Endothelial cell of umbilical vein (primary cell): ENCODE measurements at regions not wholly inside any gene's neighbourhood (a gene's known extent, or its start where the extent isn't known, plus 50 kb on each side); places are given as distances from the start of the nearest gene placed in this dataset.

Experiments
- BruUV-seq: library from RNA; stranded (reverse); fragments of 400-500 nt; replicated peaks from 2 replicates; lab custom pipeline; 2021; lab: Mats Ljungman, UMichigan
- CTCF ChIA-PET: fragments of 300-600, 350-600 bp; sonication (Branson Sonifier 250); formaldehyde crosslinking; loops from one replicate; lab custom pipeline; 2021; ENCODE audit warnings: antibody characterized with exemption, inconsistent platforms; lab: Charles Lee
- POLR2A ChIA-PET: fragments of 300-600, 350-600 bp; sonication (Branson Sonifier 250); formaldehyde crosslinking; loops from one replicate; lab custom pipeline; 2021; ENCODE audit warnings: antibody characterized with exemption, inconsistent platforms; lab: Charles Lee
- DNase-seq: peaks from one replicate; pipeline ENCODE4 v3.0.0-alpha.2; 2011; ENCODE audit warnings: low read depth, low spot score
- FAIRE-seq: peaks from 2 replicates; lab custom pipeline; 2011; peaks lifted over from hg19 to GRCh38; lab: Jason Lieb, UNC
- H2AFZ ChIP-seq: 2 replicates; pipeline ENCODE4 v1.6.0; 2012; ENCODE audit warnings: low read depth, low read length, control low read depth, inconsistent platforms
- H3K27ac ChIP-seq: 2 replicates; pipeline ENCODE4 v1.5.1; 2011; ENCODE audit warnings: low read depth, mild to moderate bottlenecking, control low read depth, low read length, moderate library complexity; ENCODE audit not compliant: insufficient read depth
- H3K27me3 ChIP-seq, 2 experiments: 2 replicates each; pipeline versions ENCODE4 v1.6.0 to v1.6.1; 2011; ENCODE audit warnings: low read length in 2 of 2, mixed read lengths in 1 of 2; ENCODE audit not compliant: control insufficient read depth in 2 of 2, insufficient read depth in 2 of 2
- H3K36me3 ChIP-seq, 2 experiments: 2 replicates in 1 of 2; 3 replicates in 1 of 2; pipeline ENCODE4 v1.5.1; 2011; ENCODE audit warnings: low read length in 2 of 2, mild to moderate bottlenecking in 1 of 2, moderate library complexity in 1 of 2; ENCODE audit not compliant: control insufficient read depth in 2 of 2, insufficient read depth in 2 of 2; ENCODE audit errors: extremely low read depth in 1 of 2
- H3K4me1 ChIP-seq: 3 replicates; pipeline ENCODE4 v1.5.1; 2011; ENCODE audit warnings: mild to moderate bottlenecking, low read length; ENCODE audit not compliant: control insufficient read depth, insufficient read depth; ENCODE audit errors: extremely low read depth
- H3K4me2 ChIP-seq: 2 replicates; pipeline ENCODE4 v1.6.1; 2011; ENCODE audit warnings: low read length, control low read depth, mixed read lengths; ENCODE audit not compliant: insufficient read depth
- H3K4me3 ChIP-seq, 3 experiments: fragments of 200-600 bp in 1 of 3; sonication (generic), shearing (Covaris generic) in 1 of 3; replicated peaks in 1 of 3; 2 replicates each; pipeline ENCODE4 v1.5.1; 2011 to 2016; ENCODE audit warnings: control low read depth in 3 of 3, low read length in 3 of 3, mild to moderate bottlenecking in 2 of 3, inconsistent platforms in 1 of 3, low read depth in 1 of 3, moderate library complexity in 1 of 3; ENCODE audit not compliant: insufficient read depth in 1 of 3
- H3K79me2 ChIP-seq: 2 replicates; pipeline ENCODE4 v1.6.0; 2012; ENCODE audit warnings: low read length, inconsistent platforms; ENCODE audit not compliant: control insufficient read depth, insufficient read depth
- H3K9ac ChIP-seq: replicated peaks from 2 replicates; pipeline ENCODE3; 2011; ENCODE audit warnings: low read length, control low read depth; ENCODE audit not compliant: insufficient read depth; ENCODE audit errors: extremely low read depth
- H3K9me1 ChIP-seq: replicated peaks from 3 replicates; pipeline ENCODE4 v1.6.0; 2011; ENCODE audit warnings: mild to moderate bottlenecking, low read length; ENCODE audit not compliant: control insufficient read depth, insufficient read depth; ENCODE audit errors: extremely low read depth
- H3K9me3 ChIP-seq: replicated peaks from 2 replicates; pipeline ENCODE4 v1.5.1; 2012; ENCODE audit warnings: low read length, inconsistent platforms; ENCODE audit not compliant: control insufficient read depth, insufficient read depth
- H4K20me1 ChIP-seq: replicated peaks from 2 replicates; pipeline ENCODE3; 2011; ENCODE audit warnings: mild to moderate bottlenecking, low read length; ENCODE audit not compliant: control insufficient read depth, insufficient read depth; ENCODE audit errors: extremely low read depth
- CTCF ChIP-seq, 2 donors: IDR thresholded peaks; 1 replicate in 1 of 2; 2 replicates in 1 of 2; pipeline ENCODE4 v1.5.1; 2011; ENCODE audit warnings: low read length in 2 of 2, mild to moderate bottlenecking in 2 of 2, moderate library complexity in 2 of 2, control low read depth in 1 of 2, inconsistent platforms in 1 of 2, low read depth in 1 of 2; ENCODE audit not compliant: insufficient read depth in 1 of 2; ENCODE audit errors: extremely low read depth in 1 of 2
- EZH2 ChIP-seq: IDR thresholded peaks from 2 replicates; pipeline ENCODE4 v1.6.1; 2012; ENCODE audit warnings: borderline replicate concordance, low read depth, mild to moderate bottlenecking, moderate library complexity, low read length, inconsistent platforms; ENCODE audit not compliant: severe bottlenecking
- FOS ChIP-seq: IDR thresholded peaks from 2 replicates; pipeline ENCODE4 v1.6.1; 2011; ENCODE audit warnings: mild to moderate bottlenecking, low read length, moderate library complexity, borderline replicate concordance; ENCODE audit not compliant: insufficient read depth
- GATA2 ChIP-seq: IDR thresholded peaks from 2 replicates; pipeline ENCODE4 v1.7.0; 2011; ENCODE audit warnings: low read depth, mild to moderate bottlenecking, moderate library complexity, mixed read lengths, low read length; ENCODE audit not compliant: insufficient read length, insufficient read depth
- JUN ChIP-seq: IDR thresholded peaks from 2 replicates; pipeline ENCODE4 v1.6.1; 2011; ENCODE audit warnings: borderline replicate concordance, low read depth; ENCODE audit not compliant: insufficient read length, insufficient read depth
- MAX ChIP-seq: IDR thresholded peaks from 2 replicates; pipeline ENCODE4 v1.6.1; 2011; ENCODE audit not compliant: insufficient read depth, insufficient read length
- MYC ChIP-seq: IDR thresholded peaks from one replicate; pipeline ENCODE4 v1.6.1; 2011; ENCODE audit warnings: mild to moderate bottlenecking, low read depth, low read length
- POLR2A ChIP-seq: IDR thresholded peaks from 2 replicates; pipeline ENCODE4 v1.6.1; 2012; ENCODE audit warnings: low read depth, mild to moderate bottlenecking, control low read depth, low read length
- POLR2AphosphoS5 ChIP-seq: IDR thresholded peaks from 2 replicates; pipeline ENCODE4 v1.6.1; 2012; ENCODE audit warnings: low read depth, mild to moderate bottlenecking, control low read depth, low read length, moderate library complexity; ENCODE audit not compliant: insufficient read depth
- dilution Hi-C: fragments of 300-500 bp; cut with MboI; formaldehyde crosslinking; loops from one replicate; pipeline ENCODE4 v1.15.0; 2019; ENCODE audit warnings: low sequenced_read_pairs; ENCODE audit not compliant: extremely low pct_ligation_motif_present
- intact Hi-C: fragments of 100-400 bp; cut with micrococcal nuclease; formaldehyde crosslinking; loops from one replicate; pipeline ENCODE4 v1.10.0; 2022

GRCh38 chr4:82192017-82192673 is 181.6 kb downstream of the HNRNPD start:
- no peak for DNase-seq
- Histone ChIP-seq H3K9me1 (no peaks in the 10 kb centered on the region), H3K27ac (no peak overlapping the region), H3K36me3 (no peaks in the 10 kb centered on the region), H3K4me1 (no peaks in the 10 kb centered on the region), H4K20me1 (no peaks in the 10 kb centered on the region), H2AFZ (no peak overlapping the region), H3K4me3 (no peak overlapping the region), H3K79me2 (no peaks in the 10 kb centered on the region), H3K9ac (no peak overlapping the region), H3K9me3 (no peaks in the 10 kb centered on the region), H3K27me3 (no peaks in the 10 kb centered on the region), H3K4me2 (no peak overlapping the region)
- dilution Hi-C loops: no loop called here
- POLR2A ChIA-PET: no interaction called here
- CTCF ChIA-PET: interaction anchor here (0.6 kb wide), 1 partner anchor 9 kb away, joined by 3 read pairs; no protein-coding TSS in a partner anchor
- no peak for FAIRE-seq
- no TSS peak for BruUV-seq
- intact Hi-C loops: no loop called here
- TF ChIP-seq CTCF (IDR thresholded peaks at IDR 0.05; ENCODE audit: extremely low read depth in 1 of 2, insufficient read depth in 1 of 2, low read depth in 1 of 2, low read length in 2 of 2) (no peak), MYC (no peak), MAX (no peak), JUN (no peak)

GRCh38 chr4:82181789-82182188 is 192.0 kb downstream of the HNRNPD start:
- Histone ChIP-seq H3K4me1 (no peaks in the 10 kb centered on the region), H4K20me1 (no peaks in the 10 kb centered on the region), H3K4me2 (no peak overlapping the region), H3K36me3 (no peaks in the 10 kb centered on the region), H2AFZ (no peak overlapping the region), H3K79me2 (no peaks in the 10 kb centered on the region), H3K9ac (no peak overlapping the region), H3K9me3 (no peaks in the 10 kb centered on the region), H3K9me1 (no peaks in the 10 kb centered on the region), H3K27me3 (no peaks in the 10 kb centered on the region), H3K4me3 (no peak overlapping the region), H3K27ac (no peak overlapping the region)
- FAIRE-seq: no peak
- TF ChIP-seq EZH2 (no peak), CTCF (IDR thresholded peaks at IDR 0.05; ENCODE audit: extremely low read depth in 1 of 2, insufficient read depth in 1 of 2, low read depth in 1 of 2, low read length in 2 of 2) (no peak), GATA2 (no peak), JUN (no peak), FOS (no peak), POLR2AphosphoS5 (no peak), POLR2A (no peak), MYC (no peak), MAX (no peak)
- dilution Hi-C loops (no loop called here), intact Hi-C loops (no loop called here)
- no peak for DNase-seq
- ChIA-PET CTCF (no interaction called here), POLR2A (no interaction called here)
- BruUV-seq: no TSS peak
